ENCODE measurements at regions not wholly inside any gene's neighbourhood (a gene's known extent, or its start where the extent isn't known, plus 50 kb on each side); places are given as distances from the start of the nearest gene placed in this dataset.

DNA sequence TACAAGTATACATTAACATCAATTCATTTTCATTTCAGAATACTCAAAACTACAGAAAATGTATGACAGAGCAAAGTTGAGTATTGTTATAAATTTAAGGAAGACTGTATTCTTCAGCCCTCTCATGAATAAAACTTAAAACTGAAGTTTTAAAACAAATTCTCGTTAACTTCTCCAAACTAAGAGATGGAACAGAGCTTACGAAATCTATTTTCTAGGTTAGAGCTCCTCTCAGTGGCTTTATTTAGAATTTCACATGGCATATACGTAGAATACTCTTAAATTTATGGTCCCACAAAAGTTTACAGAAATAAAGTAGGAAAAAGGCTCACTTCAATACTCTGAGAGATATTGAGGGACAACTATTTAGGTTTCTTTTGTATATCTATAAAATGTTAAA is 612.1 kb downstream of the KCNJ3 start:
- TF ChIP-seq, protein P1, sequence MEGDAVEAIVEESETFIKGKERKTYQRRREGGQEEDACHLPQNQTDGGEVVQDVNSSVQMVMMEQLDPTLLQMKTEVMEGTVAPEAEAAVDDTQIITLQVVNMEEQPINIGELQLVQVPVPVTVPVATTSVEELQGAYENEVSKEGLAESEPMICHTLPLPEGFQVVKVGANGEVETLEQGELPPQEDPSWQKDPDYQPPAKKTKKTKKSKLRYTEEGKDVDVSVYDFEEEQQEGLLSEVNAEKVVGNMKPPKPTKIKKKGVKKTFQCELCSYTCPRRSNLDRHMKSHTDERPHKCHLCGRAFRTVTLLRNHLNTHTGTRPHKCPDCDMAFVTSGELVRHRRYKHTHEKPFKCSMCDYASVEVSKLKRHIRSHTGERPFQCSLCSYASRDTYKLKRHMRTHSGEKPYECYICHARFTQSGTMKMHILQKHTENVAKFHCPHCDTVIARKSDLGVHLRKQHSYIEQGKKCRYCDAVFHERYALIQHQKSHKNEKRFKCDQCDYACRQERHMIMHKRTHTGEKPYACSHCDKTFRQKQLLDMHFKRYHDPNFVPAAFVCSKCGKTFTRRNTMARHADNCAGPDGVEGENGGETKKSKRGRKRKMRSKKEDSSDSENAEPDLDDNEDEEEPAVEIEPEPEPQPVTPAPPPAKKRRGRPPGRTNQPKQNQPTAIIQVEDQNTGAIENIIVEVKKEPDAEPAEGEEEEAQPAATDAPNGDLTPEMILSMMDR (IDR thresholded peaks at IDR 0.05), result no peak
- TF ChIP-seq POLR2AphosphoS5 (IDR thresholded peaks at IDR 0.05; ENCODE audit: insufficient read depth in 1 of 2, low read depth in 1 of 2), result no peak
